ENCODE measurements at regions not wholly inside any gene's neighbourhood (a gene's known extent, or its start where the extent isn't known, plus 50 kb on each side); places are given as distances from the start of the nearest gene placed in this dataset.

GRCh38 chr5:9721161-9721560, 91.0 kb upstream of the TAS2R1 start:
- Histone ChIP-seq H3K9me3 (ENCODE audit: control insufficient read depth, insufficient read depth, low read depth, low read length) (peaks cover 2% of the 10 kb centered on the region; the same call in 1 of the 2 replicates), H3K4me1 (ENCODE audit: control insufficient read depth, insufficient read depth, low read length) (no peaks in the 10 kb centered on the region), H3K27ac (ENCODE audit: low read depth, low read length) (no peak overlapping the region), H3K9ac (ENCODE audit: low read length) (no peak overlapping the region), H3K4me3 (ENCODE audit: low read depth, low read length) (no peak overlapping the region), H3K36me3 (ENCODE audit: control insufficient read depth, insufficient read depth, low read length) (no peaks in the 10 kb centered on the region), H3K27me3 (ENCODE audit: control insufficient read depth, insufficient read depth, low read length) (no peaks in the 10 kb centered on the region)

GRCh38 chr5:9720361-9720760, 90.2 kb upstream of the TAS2R1 start:
- no peak overlapping the region for H3K9ac ChIP-seq (ENCODE audit: low read length)
- H3K27me3 ChIP-seq (ENCODE audit: control insufficient read depth, insufficient read depth, low read length), result no peaks in the 10 kb centered on the region
- H3K9me3 ChIP-seq (ENCODE audit: control insufficient read depth, insufficient read depth, low read depth, low read length), result peaks cover 2% of the 10 kb centered on the region; the same call in 1 of the 2 replicates
- no peak overlapping the region for H3K4me3 ChIP-seq (ENCODE audit: low read depth, low read length)
- no peak overlapping the region for H3K27ac ChIP-seq (ENCODE audit: low read depth, low read length)
- no peaks in the 10 kb centered on the region for H3K4me1 ChIP-seq (ENCODE audit: control insufficient read depth, insufficient read depth, low read length)
- no peaks in the 10 kb centered on the region for H3K36me3 ChIP-seq (ENCODE audit: control insufficient read depth, insufficient read depth, low read length)

GRCh38 chr5:9716838-9717281, 86.7 kb upstream of the TAS2R1 start:
- H3K4me3 ChIP-seq (ENCODE audit: low read depth, low read length), result no peak overlapping the region

GRCh38 chr5:9715891-9716335, 85.8 kb upstream of the TAS2R1 start:
- H3K9ac ChIP-seq (ENCODE audit: low read length), result no peak overlapping the region
- no peaks in the 10 kb centered on the region for H3K36me3 ChIP-seq (ENCODE audit: control insufficient read depth, insufficient read depth, low read length)
- no peak overlapping the region for H3K4me3 ChIP-seq (ENCODE audit: low read depth, low read length)
- 0 out of 2 replicates have a peak, but pooled peaks cover 2% of the 10 kb centered on the region for H3K9me3 ChIP-seq (ENCODE audit: control insufficient read depth, insufficient read depth, low read depth, low read length)
- no peak overlapping the region for H3K27ac ChIP-seq (ENCODE audit: low read depth, low read length)
- no peaks in the 10 kb centered on the region for H3K4me1 ChIP-seq (ENCODE audit: control insufficient read depth, insufficient read depth, low read length)
- no peaks in the 10 kb centered on the region for H3K27me3 ChIP-seq (ENCODE audit: control insufficient read depth, insufficient read depth, low read length)

More at GRCh38 chr5:9716838-9717281, 86.7 kb upstream of the TAS2R1 start:
- no peak overlapping the region for H3K27ac ChIP-seq (ENCODE audit: low read depth, low read length)
- H3K36me3 ChIP-seq (ENCODE audit: control insufficient read depth, insufficient read depth, low read length), result no peaks in the 10 kb centered on the region
- no peaks in the 10 kb centered on the region for H3K27me3 ChIP-seq (ENCODE audit: control insufficient read depth, insufficient read depth, low read length)
- H3K4me1 ChIP-seq (ENCODE audit: control insufficient read depth, insufficient read depth, low read length), result no peaks in the 10 kb centered on the region
- 0 out of 2 replicates have a peak, but pooled peaks cover 2% of the 10 kb centered on the region for H3K9me3 ChIP-seq (ENCODE audit: control insufficient read depth, insufficient read depth, low read depth, low read length)
- no peak overlapping the region for H3K9ac ChIP-seq (ENCODE audit: low read length)

- no peak overlapping the region for H3K27ac ChIP-seq (ENCODE audit: low read depth, low read length)
- H3K9me3 ChIP-seq (ENCODE audit: control insufficient read depth, insufficient read depth, low read depth, low read length), result 0 out of 2 replicates have a peak, but pooled peaks cover 2% of the 10 kb centered on the region
- no peaks in the 10 kb centered on the region for H3K36me3 ChIP-seq (ENCODE audit: control insufficient read depth, insufficient read depth, low read length)
- H3K4me3 ChIP-seq (ENCODE audit: low read depth, low read length), result no peak overlapping the region
- no peaks in the 10 kb centered on the region for H3K4me1 ChIP-seq (ENCODE audit: control insufficient read depth, insufficient read depth, low read length)
- H3K9ac ChIP-seq (ENCODE audit: low read length), result peak overlapping the region; percentile 6
- no peaks in the 10 kb centered on the region for H3K27me3 ChIP-seq (ENCODE audit: control insufficient read depth, insufficient read depth, low read length)
Observed at GRCh38 chr5:9713959-9714586, 83.9 kb upstream of the TAS2R1 start.

GRCh38 chr5:9713356-9713755, 83.2 kb upstream of the TAS2R1 start:
- Histone ChIP-seq H3K27me3 (ENCODE audit: control insufficient read depth, insufficient read depth, low read length) (no peaks in the 10 kb centered on the region), H3K27ac (ENCODE audit: low read depth, low read length) (no peak overlapping the region), H3K36me3 (ENCODE audit: control insufficient read depth, insufficient read depth, low read length) (no peaks in the 10 kb centered on the region), H3K9ac (ENCODE audit: low read length) (no peak overlapping the region), H3K9me3 (ENCODE audit: control insufficient read depth, insufficient read depth, low read depth, low read length) (no peaks in the 10 kb centered on the region), H3K4me3 (ENCODE audit: low read depth, low read length) (no peak overlapping the region), H3K4me1 (ENCODE audit: control insufficient read depth, insufficient read depth, low read length) (peaks cover 1% of the 10 kb centered on the region; the same call in 1 of the 2 replicates)

- H3K27me3 ChIP-seq (ENCODE audit: control insufficient read depth, insufficient read depth, low read length), result no peaks in the 10 kb centered on the region
- peaks cover 6% of the 10 kb centered on the region for H3K4me1 ChIP-seq (ENCODE audit: control insufficient read depth, insufficient read depth, low read length)
- no peak overlapping the region for H3K9ac ChIP-seq (ENCODE audit: low read length)
- no peak overlapping the region for H3K4me3 ChIP-seq (ENCODE audit: low read depth, low read length)
- H3K9me3 ChIP-seq (ENCODE audit: control insufficient read depth, insufficient read depth, low read depth, low read length), result no peaks in the 10 kb centered on the region
- no peaks in the 10 kb centered on the region for H3K36me3 ChIP-seq (ENCODE audit: control insufficient read depth, insufficient read depth, low read length)
- H3K27ac ChIP-seq (ENCODE audit: low read depth, low read length), result no peak overlapping the region
Observed at GRCh38 chr5:9712911-9713310, 82.8 kb upstream of the TAS2R1 start.

GRCh38 chr5:9712506-9712905, 82.4 kb upstream of the TAS2R1 start:
- Histone ChIP-seq H3K4me3 (ENCODE audit: low read depth, low read length) (no peak overlapping the region), H3K9me3 (ENCODE audit: control insufficient read depth, insufficient read depth, low read depth, low read length) (no peaks in the 10 kb centered on the region), H3K27ac (ENCODE audit: low read depth, low read length) (no peak overlapping the region)

GRCh38 chr5:9710069-9710468, 79.9 kb upstream of the TAS2R1 start:
- Histone ChIP-seq H3K27me3 (ENCODE audit: control insufficient read depth, insufficient read depth, low read length) (no peaks in the 10 kb centered on the region), H3K4me1 (ENCODE audit: control insufficient read depth, insufficient read depth, low read length) (peaks cover 10% of the 10 kb centered on the region), H3K4me3 (ENCODE audit: low read depth, low read length) (no peak overlapping the region), H3K9ac (ENCODE audit: low read length) (no peak overlapping the region), H3K36me3 (ENCODE audit: control insufficient read depth, insufficient read depth, low read length) (no peaks in the 10 kb centered on the region), H3K27ac (ENCODE audit: low read depth, low read length) (no peak overlapping the region), H3K9me3 (ENCODE audit: control insufficient read depth, insufficient read depth, low read depth, low read length) (no peaks in the 10 kb centered on the region)

More at GRCh38 chr5:9712506-9712905, 82.4 kb upstream of the TAS2R1 start:
- Histone ChIP-seq H3K9ac (ENCODE audit: low read length) (no peak overlapping the region), H3K27me3 (ENCODE audit: control insufficient read depth, insufficient read depth, low read length) (no peaks in the 10 kb centered on the region), H3K4me1 (ENCODE audit: control insufficient read depth, insufficient read depth, low read length) (peaks cover 10% of the 10 kb centered on the region), H3K36me3 (ENCODE audit: control insufficient read depth, insufficient read depth, low read length) (no peaks in the 10 kb centered on the region)

GRCh38 chr5:9707732-9708462, 77.7 kb upstream of the TAS2R1 start:
- H3K9ac ChIP-seq (ENCODE audit: low read length), result no peak overlapping the region
- peaks cover 10% of the 10 kb centered on the region for H3K4me1 ChIP-seq (ENCODE audit: control insufficient read depth, insufficient read depth, low read length)
- H3K9me3 ChIP-seq (ENCODE audit: control insufficient read depth, insufficient read depth, low read depth, low read length), result no peaks in the 10 kb centered on the region
- H3K4me3 ChIP-seq (ENCODE audit: low read depth, low read length), result no peak overlapping the region
- H3K27ac ChIP-seq (ENCODE audit: low read depth, low read length), result no peak overlapping the region
- no peaks in the 10 kb centered on the region for H3K36me3 ChIP-seq (ENCODE audit: control insufficient read depth, insufficient read depth, low read length)
- H3K27me3 ChIP-seq (ENCODE audit: control insufficient read depth, insufficient read depth, low read length), result no peaks in the 10 kb centered on the region

GRCh38 chr5:9699681-9700080, 69.5 kb upstream of the TAS2R1 start:
- H3K27ac ChIP-seq (ENCODE audit: low read depth, low read length), result no peak overlapping the region
- no peak overlapping the region for H3K9ac ChIP-seq (ENCODE audit: low read length)
- no peaks in the 10 kb centered on the region for H3K36me3 ChIP-seq (ENCODE audit: control insufficient read depth, insufficient read depth, low read length)
- no peak overlapping the region for H3K4me3 ChIP-seq (ENCODE audit: low read depth, low read length)
- no peaks in the 10 kb centered on the region for H3K9me3 ChIP-seq (ENCODE audit: control insufficient read depth, insufficient read depth, low read depth, low read length)
- no peaks in the 10 kb centered on the region for H3K27me3 ChIP-seq (ENCODE audit: control insufficient read depth, insufficient read depth, low read length)
- H3K4me1 ChIP-seq (ENCODE audit: control insufficient read depth, insufficient read depth, low read length), result no peaks in the 10 kb centered on the region

Measured in HUES6 (cell line).